ENCODE measurements at regions not wholly inside any gene's neighbourhood (a gene's known extent, or its start where the extent isn't known, plus 50 kb on each side); places are given as distances from the start of the nearest gene placed in this dataset.

DNA sequence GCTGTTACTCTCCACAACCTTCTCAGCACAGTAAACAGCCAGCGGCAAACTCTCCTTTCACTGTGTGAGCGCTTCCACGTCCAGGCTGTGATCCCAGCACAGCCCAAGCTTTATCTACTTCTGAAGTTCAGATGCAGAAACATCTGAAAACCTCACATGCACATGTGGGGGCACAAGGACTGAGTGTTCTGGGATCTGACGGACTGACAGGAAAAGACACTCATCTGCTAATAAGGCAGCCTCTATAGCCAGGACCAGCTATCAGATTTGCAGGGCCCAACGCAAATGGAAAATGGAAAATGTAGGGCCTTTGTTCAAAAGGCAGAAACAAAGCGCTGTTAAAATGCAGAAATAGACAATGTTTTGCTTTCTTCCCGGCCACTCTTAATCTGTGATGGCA lies 133.8 kb upstream of the ARHGAP28 start:
- TF ChIP-seq GATA3 (IDR thresholded peaks at IDR 0.05; ENCODE audit: low read depth, low read length) = no peak
- TF ChIP-seq GATA2 (IDR thresholded peaks at IDR 0.05; ENCODE audit: low read depth, low read length) = no peak
